ENCODE measurements at regions not wholly inside any gene's neighbourhood (a gene's known extent, or its start where the extent isn't known, plus 50 kb on each side); places are given as distances from the start of the nearest gene placed in this dataset.
A peak's percentile ranks its signal among the peaks of the same experiment; 100 is the strongest.
"Not testable (repeated sequence)": the region's sequence is repeated elsewhere in the genome, so short reads cannot be mapped to it uniquely, and the experiment has no call there.

GRCh38 chr16:85221771-85222154 lies 109.5 kb upstream of the CIBAR2 start:
- DNase-seq (ENCODE audit: low spot score) = no peak

DNA sequence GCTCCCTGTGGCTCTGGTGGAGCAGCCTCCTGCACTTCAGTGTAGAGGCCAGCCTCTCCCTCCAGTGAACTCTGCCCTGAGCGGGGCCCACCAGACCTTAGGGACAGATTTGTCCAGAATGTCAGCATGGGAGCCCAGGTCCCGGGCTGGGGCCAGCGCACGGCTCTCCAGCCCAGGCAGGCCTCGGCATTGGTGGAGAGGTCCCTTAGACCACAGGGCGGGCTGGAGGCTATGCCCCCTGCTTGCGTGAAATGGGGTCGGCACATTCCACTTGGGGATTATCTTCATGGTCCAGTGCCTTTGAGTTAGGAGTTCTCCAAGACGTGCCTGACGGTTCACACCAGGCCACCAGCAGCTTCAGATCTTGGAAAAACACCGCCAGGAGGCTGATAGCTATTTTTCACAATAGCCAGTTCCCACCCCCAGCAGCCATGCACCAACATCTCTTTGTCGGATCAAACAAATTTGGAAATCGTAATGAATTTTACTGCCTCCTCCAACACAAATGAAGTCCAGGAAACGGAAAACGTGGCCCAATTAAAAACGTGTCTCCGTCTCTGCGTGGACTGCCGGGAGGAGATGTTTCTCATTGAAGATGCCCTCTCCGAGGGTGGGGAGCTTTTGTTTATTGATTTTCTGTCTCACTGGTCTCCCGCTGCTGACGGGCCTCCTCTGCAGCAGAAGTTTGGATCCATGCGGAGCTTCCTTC lies 110.0 kb upstream of the CIBAR2 start:
- no peak for DNase-seq (ENCODE audit: low spot score)

GRCh38 chr16:85225257-85225656 lies 113.0 kb upstream of the CIBAR2 start:
- DNase-seq (ENCODE audit: low spot score) = no peak

DNA sequence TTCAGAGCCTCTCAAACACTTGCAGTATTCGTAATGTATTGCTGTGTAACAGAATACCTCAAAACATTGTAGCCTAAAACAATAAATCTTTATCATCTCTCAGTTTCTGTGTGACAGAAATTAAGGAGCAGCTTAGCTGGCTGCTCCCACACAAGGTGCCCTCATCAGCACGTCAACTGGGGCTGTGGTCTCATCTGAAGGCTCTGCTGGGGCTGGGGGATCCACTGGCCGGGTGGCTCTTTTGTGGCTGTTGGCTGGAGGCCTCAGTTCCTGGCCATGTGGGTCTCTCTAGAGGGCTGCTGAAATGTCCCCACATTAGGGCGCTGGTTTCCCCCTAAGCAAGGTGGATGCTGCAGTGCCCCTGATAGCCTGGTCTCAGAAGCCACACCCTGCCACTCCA lies 113.4 kb upstream of the CIBAR2 start:
- no peak for DNase-seq (ENCODE audit: low spot score)

GRCh38 chr16:85227084-85227945 lies 115.0 kb upstream of the CIBAR2 start:
- DNase-seq (ENCODE audit: low spot score) = no peak

- peak; percentile 89 for DNase-seq (ENCODE audit: low spot score)
Measured at GRCh38 chr16:85227946-85228862, 115.9 kb upstream of the CIBAR2 start.

- no peak for DNase-seq (ENCODE audit: low spot score)
Measured at GRCh38 chr16:85228970-85229430, 116.7 kb upstream of the CIBAR2 start.

GRCh38 chr16:85229869-85230462 lies 117.7 kb upstream of the CIBAR2 start:
- no peak for DNase-seq (ENCODE audit: low spot score)

DNA sequence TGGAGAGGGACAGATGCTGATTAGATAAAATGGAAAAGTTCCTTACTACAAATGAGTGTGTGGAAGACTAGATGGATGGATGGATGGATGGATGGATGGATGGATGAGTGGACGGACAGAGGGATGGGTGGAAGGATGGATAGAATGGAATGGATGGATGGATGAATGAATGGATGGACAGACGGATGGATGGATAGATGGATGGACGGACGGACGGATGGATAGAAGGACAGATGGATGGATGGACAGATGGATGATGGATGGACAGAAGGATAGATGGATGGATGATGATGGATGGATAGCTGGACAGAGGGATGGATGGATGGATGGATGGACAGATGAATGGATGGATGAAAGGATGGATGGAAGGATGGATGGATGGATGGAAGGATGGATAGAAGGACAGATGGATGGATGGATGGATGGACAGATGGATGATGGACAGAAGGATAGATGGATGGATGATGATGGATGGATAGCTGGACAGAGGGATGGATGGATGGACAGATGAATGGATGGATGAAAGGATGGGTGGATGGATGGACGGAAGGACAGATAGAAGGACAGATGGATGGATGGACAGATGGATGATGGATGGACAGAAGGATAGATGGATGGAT lies 118.6 kb upstream of the CIBAR2 start:
- DNase-seq (ENCODE audit: low spot score) = not testable (repeated sequence)

- peak; percentile 71 for DNase-seq (ENCODE audit: low spot score)
Measured at GRCh38 chr16:85231959-85232358, 119.7 kb upstream of the CIBAR2 start.

DNA sequence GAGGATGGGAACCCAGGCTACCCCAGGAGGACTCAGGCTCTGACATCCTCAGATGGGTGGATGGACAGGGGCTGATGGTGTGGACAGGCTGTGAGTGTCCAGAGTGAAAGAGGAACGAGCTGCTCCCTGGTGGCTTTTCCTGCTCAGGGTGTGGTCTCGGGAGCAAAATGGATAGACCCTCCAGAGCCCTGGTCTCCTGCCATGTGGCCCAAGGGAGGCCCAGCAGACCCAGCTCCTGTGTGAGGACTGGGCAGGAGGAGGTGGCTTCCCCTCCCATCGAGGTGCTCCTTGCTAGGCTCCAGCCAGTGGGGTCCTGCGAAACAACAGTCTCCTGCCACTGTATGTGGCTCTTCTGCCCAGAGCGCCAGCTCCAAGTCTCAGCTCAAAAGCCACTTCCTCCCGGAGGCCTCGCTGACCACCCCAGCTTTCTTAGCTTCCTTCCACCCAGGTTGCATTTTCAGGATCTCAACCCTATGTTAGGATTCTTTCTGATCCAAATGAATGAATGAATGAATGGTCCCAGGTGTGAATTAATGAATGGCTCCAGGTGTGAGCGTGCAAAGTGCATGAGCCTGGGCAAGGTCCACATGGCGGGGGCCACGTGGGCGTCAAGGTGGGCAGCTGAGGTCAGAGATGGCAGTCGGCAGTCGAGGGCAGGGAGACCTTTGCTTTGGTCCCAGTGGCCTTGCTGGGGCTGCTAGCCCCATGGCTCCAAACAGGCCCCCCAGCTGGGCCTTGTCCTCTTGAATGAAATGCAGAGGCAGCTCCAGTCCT lies 120.3 kb upstream of the CIBAR2 start:
- DNase-seq (ENCODE audit: low spot score) = no peak

DNA sequence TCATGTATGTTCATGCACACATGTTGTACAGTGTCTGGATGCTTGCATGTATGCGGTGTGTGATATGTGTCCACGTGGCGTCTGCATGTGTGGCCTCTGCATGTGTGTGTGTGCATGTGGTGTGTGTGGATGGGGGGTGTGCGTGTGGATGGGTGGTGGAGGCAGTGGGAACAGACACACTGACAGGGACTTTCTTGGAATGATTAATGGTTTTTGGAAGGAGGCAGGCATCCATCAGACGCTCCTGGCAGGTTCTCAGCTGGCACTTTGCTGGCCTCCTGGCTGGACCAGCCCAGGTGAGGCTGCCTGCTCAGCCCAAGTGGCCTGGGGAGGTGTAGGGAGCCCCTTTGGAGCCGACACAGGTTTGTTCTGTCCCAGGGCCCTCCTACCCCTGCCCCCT lies 121.2 kb upstream of the CIBAR2 start:
- no peak for DNase-seq (ENCODE audit: low spot score)

DNA sequence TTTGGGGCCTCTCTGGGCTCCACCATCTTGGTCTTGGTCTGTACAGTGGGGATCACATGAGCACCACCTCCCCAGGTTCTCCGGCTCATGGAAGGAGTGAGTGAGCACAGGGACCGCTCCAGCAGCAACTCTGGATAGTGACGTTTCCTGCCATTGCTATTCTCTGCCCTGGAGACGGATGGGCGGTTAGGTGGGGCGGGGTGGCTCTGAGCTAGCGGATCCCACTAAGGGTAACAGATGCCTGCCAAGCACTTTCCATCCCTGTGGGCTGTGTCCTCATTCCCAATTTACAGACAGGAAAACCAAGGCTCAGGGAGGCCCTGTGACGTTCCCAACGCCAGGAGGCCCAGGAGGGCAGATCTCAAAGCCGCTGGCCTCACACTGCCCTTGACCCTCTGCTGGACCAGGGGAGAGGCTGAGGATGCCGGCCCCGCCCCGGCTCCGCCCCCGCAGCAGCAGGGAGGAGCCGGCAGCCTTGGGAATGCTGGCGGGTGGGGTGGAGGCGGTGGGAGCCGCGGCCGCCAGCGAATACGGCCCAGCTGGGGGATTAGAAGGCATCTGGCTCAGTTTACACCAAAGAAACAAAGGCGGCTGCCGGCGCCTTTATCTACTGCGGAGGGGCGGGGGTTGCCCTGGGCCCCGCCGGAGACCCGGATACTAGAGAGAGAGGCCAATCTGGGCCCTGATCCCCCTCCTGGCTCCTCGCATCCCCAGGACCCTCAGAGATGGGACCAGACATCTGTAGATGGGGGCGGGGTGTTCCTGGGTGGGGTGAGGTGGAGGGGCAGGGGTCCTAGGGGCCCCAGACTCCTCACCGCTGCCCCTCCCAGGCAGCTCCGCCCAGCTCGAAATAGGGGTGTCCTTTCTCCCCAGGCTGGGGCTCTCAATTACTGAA lies 122.3 kb upstream of the CIBAR2 start:
- DNase-seq (ENCODE audit: low spot score) = peak; percentile 95

GRCh38 chr16:85235991-85236817 lies 123.9 kb upstream of the CIBAR2 start:
- peak; percentile 78 for DNase-seq (ENCODE audit: low spot score)

DNA sequence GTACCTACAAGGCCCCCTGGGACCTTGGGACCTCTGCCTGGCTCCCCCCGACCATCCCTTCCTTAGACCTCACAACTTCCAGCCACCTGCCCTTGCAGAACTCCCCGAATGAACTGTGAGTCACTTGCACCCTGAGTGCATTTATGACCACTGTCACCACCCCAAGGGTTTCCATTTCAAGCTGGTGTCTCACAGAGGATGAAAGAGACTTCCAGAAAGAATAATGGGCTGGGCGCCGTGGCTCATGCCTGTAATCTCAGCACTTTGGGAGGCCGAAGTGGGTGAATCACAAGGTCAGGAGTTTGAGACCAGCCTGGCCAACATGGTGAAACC lies 124.5 kb upstream of the CIBAR2 start:
- peak; percentile 50 for DNase-seq (ENCODE audit: low spot score)

- no peak for DNase-seq (ENCODE audit: low spot score)
Measured at GRCh38 chr16:85237817-85238216, 125.5 kb upstream of the CIBAR2 start.

GRCh38 chr16:85238233-85238647 lies 126.0 kb upstream of the CIBAR2 start:
- peak; percentile 84 for DNase-seq (ENCODE audit: low spot score)

DNA sequence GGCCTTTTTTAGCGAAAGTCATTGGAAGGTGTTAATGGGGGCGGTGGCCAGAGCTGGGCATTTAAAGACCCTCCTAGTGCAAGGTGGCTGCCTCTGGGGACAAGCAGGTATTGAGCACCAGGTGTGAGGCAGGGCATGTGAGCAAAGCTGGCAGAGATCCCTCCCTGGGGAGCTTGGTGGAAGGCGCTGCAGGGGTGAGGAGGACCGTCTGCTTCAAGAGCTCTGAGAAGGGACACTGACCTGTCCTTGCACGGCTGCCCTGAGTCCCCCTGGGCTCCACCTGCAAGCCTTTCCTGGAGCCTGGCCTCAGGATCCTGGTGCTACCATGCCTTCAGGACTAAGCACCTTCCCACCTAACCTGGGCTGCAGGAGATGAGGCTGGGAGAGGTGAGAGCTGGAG lies 127.0 kb upstream of the CIBAR2 start:
- no peak for DNase-seq (ENCODE audit: low spot score)

DNA sequence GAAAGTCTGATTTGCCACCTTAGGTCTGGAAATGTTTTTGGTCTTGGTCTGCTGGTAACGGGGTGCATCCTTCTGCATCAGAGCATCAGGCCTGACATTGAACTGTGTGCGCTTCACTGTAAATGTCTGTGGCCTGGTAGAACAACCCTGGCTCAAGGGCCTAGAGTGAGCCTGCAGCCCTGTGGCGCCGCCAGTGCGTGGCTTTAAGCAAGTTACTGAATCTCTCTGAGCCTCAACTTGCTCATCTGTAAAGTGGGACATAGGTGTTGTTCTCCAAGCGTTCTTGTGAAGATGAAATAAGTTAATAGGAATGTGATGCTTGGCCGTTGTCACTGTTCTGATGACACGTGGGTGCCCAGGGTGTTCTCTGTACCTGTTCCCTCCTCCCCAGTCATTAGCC lies 127.6 kb upstream of the CIBAR2 start:
- DNase-seq (ENCODE audit: low spot score) = no peak
